ENCODE measurements at regions not wholly inside any gene's neighbourhood (a gene's known extent, or its start where the extent isn't known, plus 50 kb on each side); places are given as distances from the start of the nearest gene placed in this dataset.

- DNase-seq (ENCODE audit: low spot score) (no peak), ATAC-seq (no peak)
These were observed 108.9 kb upstream of the FAM20C start for GRCh38 chr7:83441-83840.

- ATAC-seq (no peak), DNase-seq (ENCODE audit: low spot score) (peak; percentile 43)
These were observed 108.3 kb upstream of the FAM20C start for GRCh38 chr7:83861-84632.

GRCh38 chr7:84633-85020 is 107.7 kb upstream of the FAM20C start:
- ATAC-seq (no peak), DNase-seq (ENCODE audit: low spot score) (peak; percentile 40)

- DNase-seq (ENCODE audit: low spot score) (peak; percentile 45), ATAC-seq (peak; percentile 35)
These were observed 107.1 kb upstream of the FAM20C start for GRCh38 chr7:85074-85882.

GRCh38 chr7:85883-86515 is 106.4 kb upstream of the FAM20C start:
- DNase-seq (ENCODE audit: low spot score): no peak
- no peak for ATAC-seq

GRCh38 chr7:86629-87028 is 105.7 kb upstream of the FAM20C start:
- DNase-seq (ENCODE audit: low spot score) (peak; percentile 42), ATAC-seq (no peak)

- ATAC-seq (no peak), DNase-seq (ENCODE audit: low spot score) (peak; percentile 34)
These were observed 105.3 kb upstream of the FAM20C start for GRCh38 chr7:87047-87446.

- DNase-seq (ENCODE audit: low spot score): peak; percentile 41
- no peak for ATAC-seq
These were observed 104.7 kb upstream of the FAM20C start for GRCh38 chr7:87671-88070.

GRCh38 chr7:88095-88926 is 104.1 kb upstream of the FAM20C start:
- ATAC-seq: no peak
- peak; percentile 35 for DNase-seq (ENCODE audit: low spot score)

GRCh38 chr7:88927-89231 is 103.5 kb upstream of the FAM20C start:
- no peak for ATAC-seq
- no peak for DNase-seq (ENCODE audit: low spot score)

GRCh38 chr7:89232-90019 is 102.9 kb upstream of the FAM20C start:
- ATAC-seq: no peak
- peak; percentile 42 for DNase-seq (ENCODE audit: low spot score)

- DNase-seq (ENCODE audit: low spot score) (no peak), ATAC-seq (no peak)
These were observed 102.0 kb upstream of the FAM20C start for GRCh38 chr7:90111-91063.

- no peak for ATAC-seq
- DNase-seq (ENCODE audit: low spot score): no peak
These were observed 100.8 kb upstream of the FAM20C start for GRCh38 chr7:91396-92175.

GRCh38 chr7:92231-92674 is 100.1 kb upstream of the FAM20C start:
- no peak for ATAC-seq
- DNase-seq (ENCODE audit: low spot score): no peak

GRCh38 chr7:92888-93672 is 99.3 kb upstream of the FAM20C start:
- no peak for ATAC-seq
- DNase-seq (ENCODE audit: low spot score): no peak

- ATAC-seq (no peak), DNase-seq (ENCODE audit: low spot score) (no peak)
These were observed 98.0 kb upstream of the FAM20C start for GRCh38 chr7:94251-94801.

GRCh38 chr7:95180-95862 is 97.0 kb upstream of the FAM20C start:
- ATAC-seq: no peak
- no peak for DNase-seq (ENCODE audit: low spot score)

All from left lobe of liver (tissue), 2 donors.